IMR-90 (cell line): ENCODE measurements at regions not wholly inside any gene's neighbourhood (a gene's known extent, or its start where the extent isn't known, plus 50 kb on each side); places are given as distances from the start of the nearest gene placed in this dataset.

Experiments
- ATAC-seq: fragments of 200-7000 bp; cut with Tn5 transposase; 2 replicates; pipeline ENCODE4 v1.9.1; 2020; ENCODE audit warnings: low read depth, mild to moderate bottlenecking, moderate library complexity
- BruUV-seq: library from RNA; stranded (reverse); fragments of 400-500 nt; replicated peaks from 2 replicates; lab custom pipeline; 2021; lab: Mats Ljungman, UMichigan
- CTCF ChIA-PET: fragments of 300-600 bp; formaldehyde crosslinking; extraction: SDS; loops from one replicate; lab custom pipeline; 2021; ENCODE audit warnings: antibody characterized with exemption; lab: Yijun Ruan, JAX
- POLR2A ChIA-PET: fragments of 300-600 bp; sonication (Branson Sonifier 250); formaldehyde crosslinking; loops from one replicate; lab custom pipeline; 2022; ENCODE audit warnings: antibody characterized with exemption; ENCODE audit not compliant: unreplicated experiment; lab: Charles Lee
- DNase-seq: peaks from one replicate; pipeline ENCODE4 v3.0.0; 2013
- H2AFZ ChIP-seq: replicated peaks from 2 replicates; pipeline ENCODE3; 2013; ENCODE audit warnings: low read length, mild to moderate bottlenecking; ENCODE audit not compliant: poor library complexity
- H2AK5ac ChIP-seq: 2 replicates; pipeline ENCODE4 v1.6.1; 2013; ENCODE audit warnings: low read depth, low read length, inconsistent platforms
- H2AK9ac ChIP-seq: replicated peaks from 2 replicates; pipeline ENCODE3; 2013; ENCODE audit warnings: mild to moderate bottlenecking, low read depth, low read length, moderate library complexity; ENCODE audit not compliant: poor library complexity
- H2BK120ac ChIP-seq: 2 replicates; pipeline ENCODE4 v1.6.1; 2013; ENCODE audit warnings: low read depth, low read length, inconsistent platforms
- H2BK15ac ChIP-seq: 3 replicates; pipeline ENCODE4 v1.6.1; 2013; ENCODE audit warnings: low read depth, low read length, inconsistent platforms
- H2BK20ac ChIP-seq: 2 replicates; pipeline ENCODE4 v1.6.1; 2013; ENCODE audit warnings: low read depth, mild to moderate bottlenecking, inconsistent platforms, low read length, moderate library complexity
- H2BK5ac ChIP-seq: 2 replicates; pipeline ENCODE4 v1.6.1; 2013; ENCODE audit warnings: mild to moderate bottlenecking, low read depth, low read length, inconsistent platforms; ENCODE audit not compliant: poor library complexity, severe bottlenecking
- H3K14ac ChIP-seq: replicated peaks from 2 replicates; pipeline ENCODE4 v1.6.1; 2013; ENCODE audit warnings: low read depth, low read length, inconsistent platforms
- H3K18ac ChIP-seq: 2 replicates; pipeline ENCODE4 v1.6.1; 2013; ENCODE audit warnings: low read depth, low read length, control low read depth
- H3K23ac ChIP-seq: 2 replicates; pipeline ENCODE4 v1.6.1; 2013; ENCODE audit warnings: low read depth, low read length, inconsistent platforms
- H3K27ac ChIP-seq: 2 replicates; pipeline ENCODE4 v1.5.1; 2013; ENCODE audit warnings: mild to moderate bottlenecking, control low read depth, low read length; ENCODE audit not compliant: insufficient read depth
- H3K27me3 ChIP-seq: 2 replicates; pipeline ENCODE4 v1.6.1; 2013; ENCODE audit warnings: low read length; ENCODE audit not compliant: control insufficient read depth, insufficient read depth
- H3K36me3 ChIP-seq: 2 replicates; pipeline ENCODE4 v1.6.1; 2013; ENCODE audit warnings: low read length, mixed read lengths; ENCODE audit not compliant: control insufficient read depth, insufficient read depth
- H3K4ac ChIP-seq: 2 replicates; pipeline ENCODE4 v1.6.1; 2013; ENCODE audit warnings: low read depth, low read length, inconsistent platforms
- H3K4me1 ChIP-seq: 2 replicates; pipeline ENCODE4 v1.6.1; 2013; ENCODE audit warnings: low read length, mixed read lengths; ENCODE audit not compliant: control insufficient read depth, insufficient read depth
- H3K4me2 ChIP-seq: 2 replicates; pipeline ENCODE4 v1.6.1; 2013; ENCODE audit warnings: low read depth, mild to moderate bottlenecking, control low read depth, low read length, moderate library complexity
- H3K4me3 ChIP-seq: 2 replicates; pipeline ENCODE4 v1.5.1; 2013; ENCODE audit warnings: low read depth, mild to moderate bottlenecking, control low read depth, low read length, moderate library complexity; ENCODE audit not compliant: insufficient read depth
- H3K56ac ChIP-seq: 2 replicates; pipeline ENCODE4 v1.6.1; 2013; ENCODE audit warnings: low read length, inconsistent platforms; ENCODE audit not compliant: insufficient read depth; ENCODE audit errors: extremely low read depth
- H3K79me1 ChIP-seq, 2 experiments: 2 replicates each; pipeline ENCODE4 v1.6.1; 2013; ENCODE audit warnings: low read length in 2 of 2, inconsistent platforms in 1 of 2, low read depth in 1 of 2
- H3K9ac ChIP-seq: 2 replicates; pipeline ENCODE4 v1.6.1; 2013; ENCODE audit warnings: low read depth, low read length, control low read depth
- H3K9me1 ChIP-seq: 2 replicates; pipeline ENCODE4 v1.6.1; 2013; ENCODE audit warnings: low read length, inconsistent platforms; ENCODE audit not compliant: insufficient read depth
- H3K9me3 ChIP-seq: 2 replicates; pipeline ENCODE4 v1.6.1; 2013; ENCODE audit warnings: low read length; ENCODE audit not compliant: control insufficient read depth, insufficient read depth
- H4K20me1 ChIP-seq: 2 replicates; pipeline ENCODE4 v1.6.1; 2013; ENCODE audit warnings: low read length, inconsistent platforms; ENCODE audit not compliant: insufficient read depth
- H4K5ac ChIP-seq: 2 replicates; pipeline ENCODE4 v1.6.1; 2013; ENCODE audit warnings: mild to moderate bottlenecking, low read depth, low read length, control low read depth
- H4K8ac ChIP-seq, 2 experiments: 2 replicates each; pipeline ENCODE4 v1.6.1; 2013; ENCODE audit warnings: low read depth in 2 of 2, low read length in 2 of 2, control low read depth in 1 of 2, inconsistent platforms in 1 of 2
- H4K91ac ChIP-seq: 2 replicates; pipeline ENCODE4 v1.6.1; 2013; ENCODE audit warnings: low read depth, low read length, inconsistent platforms; ENCODE audit not compliant: insufficient read depth
- BHLHE40 ChIP-seq: fragments of 150-350 bp; IDR thresholded peaks from 2 replicates; pipeline ENCODE4 v1.6.1; 2016; ENCODE audit warnings: mild to moderate bottlenecking, low read depth, low read length
- CEBPB ChIP-seq: IDR thresholded peaks from 2 replicates; pipeline ENCODE4 v1.6.1; 2012; ENCODE audit warnings: low read depth, low read length, improper control_type of control experiment
- CHD1 ChIP-seq: IDR thresholded peaks from 2 replicates; pipeline ENCODE4 v1.6.1; 2012; ENCODE audit warnings: low read depth, low read length, improper control_type of control experiment
- CTCF ChIP-seq: conservative IDR thresholded peaks from 2 replicates; pipeline ENCODE4 v1.5.1; 2012; ENCODE audit warnings: mild to moderate bottlenecking, low read depth, low read length, improper control_type of control experiment
- FOS ChIP-seq: fragments of 150-350 bp; IDR thresholded peaks from 2 replicates; pipeline ENCODE4 v1.6.1; 2016; ENCODE audit warnings: low read depth, low read length
- MAFK ChIP-seq: IDR thresholded peaks from 2 replicates; pipeline ENCODE4 v1.6.1; 2012; ENCODE audit warnings: low read depth, low read length, improper control_type of control experiment
- MAZ ChIP-seq: IDR thresholded peaks from 2 replicates; pipeline ENCODE4 v1.6.1; 2012; ENCODE audit warnings: low read depth, mild to moderate bottlenecking, low read length, improper control_type of control experiment, moderate library complexity, borderline replicate concordance
- MXI1 ChIP-seq: IDR thresholded peaks from 2 replicates; pipeline ENCODE4 v1.6.1; 2012; ENCODE audit warnings: low read depth, mild to moderate bottlenecking, low read length, moderate library complexity, borderline replicate concordance
- NFE2L2 ChIP-seq: fragments of 150-350 bp; IDR thresholded peaks from 2 replicates; pipeline ENCODE4 v1.6.1; 2016; ENCODE audit warnings: low read depth, mild to moderate bottlenecking, low read length
- POLR2A ChIP-seq: IDR thresholded peaks from 2 replicates; pipeline ENCODE4 v1.6.1; 2012; ENCODE audit warnings: mild to moderate bottlenecking, low read depth, low read length
- RAD21 ChIP-seq: IDR thresholded peaks from 2 replicates; pipeline ENCODE4 v1.6.1; 2012; ENCODE audit warnings: low read length, improper control_type of control experiment
- RCOR1 ChIP-seq: IDR thresholded peaks from 2 replicates; pipeline ENCODE4 v1.6.1; 2012; ENCODE audit warnings: mild to moderate bottlenecking, low read length, improper control_type of control experiment; ENCODE audit not compliant: insufficient replicate concordance
- RFX5 ChIP-seq: IDR thresholded peaks from 2 replicates; pipeline ENCODE4 v1.8.0; 2012; ENCODE audit warnings: low read depth, mild to moderate bottlenecking, low read length, moderate library complexity
- SMC3 ChIP-seq: fragments of 150-350 bp; IDR thresholded peaks from 2 replicates; pipeline ENCODE4 v1.6.1; 2016; ENCODE audit warnings: low read depth, mild to moderate bottlenecking, antibody characterized with exemption, low read length, moderate library complexity
- WGBS, 2 experiments: methylation state at CpG; one replicate each; pipeline versions ENCODE4 v1.1.5 to v1.1.7; 2013; ENCODE audit warnings: missing lambda C conversion rate in 2 of 2; ENCODE audit not compliant: insufficient read length in 1 of 2; ENCODE audit errors: extremely low coverage in 2 of 2; 5-methylcytosine and 5-hydroxymethylcytosine counted together
- dilution Hi-C: fragments of 300-500 bp; cut with HindIII; formaldehyde crosslinking; loops from one replicate; pipeline ENCODE4 v1.14.3; 2018; ENCODE audit warnings: low sequenced_read_pairs; ENCODE audit not compliant: unreplicated experiment
- in situ Hi-C: fragments of 300-500 bp; cut with MboI; formaldehyde crosslinking; loops from 3 replicates; pipeline ENCODE4 v1.14.3; 2019; ENCODE audit warnings: low sequenced_read_pairs, inconsistent platforms, mixed read lengths
- intact Hi-C: fragments of 100-400 bp; cut with micrococcal nuclease; formaldehyde crosslinking; loops from 2 replicates; pipeline ENCODE4 v1.10.0; 2022
- TF ChIP-seq, protein P1 (sequence below): fragments of 150-350 bp; IDR thresholded peaks from 2 replicates; pipeline ENCODE4 v1.6.1; 2017; ENCODE audit warnings: mild to moderate bottlenecking, antibody characterized with exemption, low read length, low read depth
- TF ChIP-seq, protein P2 (sequence below): fragments of 150-350 bp; IDR thresholded peaks from 2 replicates; pipeline ENCODE4 v1.6.1; 2016; ENCODE audit warnings: low read depth, mild to moderate bottlenecking, low read length, moderate library complexity, borderline replicate concordance

GRCh38 chr1:55321942-55322341 lies 106.8 kb upstream of the USP24 start:
- WGBS, 2 experiments = no CpG with 5 or more reads among the region's 2 CpGs
- peaks cover 6% of the 10 kb centered on the region for H3K9me1 ChIP-seq

More at GRCh38 chr1:55321942-55322341, 106.8 kb upstream of the USP24 start:
- Histone ChIP-seq H2BK5ac (no peak overlapping the region), H3K9ac (no peak overlapping the region), H3K9me3 (no peaks in the 10 kb centered on the region), H3K4me3 (no peak overlapping the region), H2BK120ac (no peak overlapping the region), H3K4ac (no peak overlapping the region), H3K14ac (no peak overlapping the region), H3K27ac (no peak overlapping the region), H4K5ac (no peak overlapping the region), H2AK9ac (no peak overlapping the region), H3K27me3 (peaks cover 5% of the 10 kb centered on the region; the same call in 1 of the 2 replicates), H3K56ac (no peak overlapping the region), H4K20me1 (no peaks in the 10 kb centered on the region), H4K91ac (no peak overlapping the region), H3K4me1 (peaks cover 8% of the 10 kb centered on the region; the same call in 1 of the 2 replicates), H3K18ac (no peak overlapping the region), H4K8ac (no peak overlapping the region), H2BK20ac (no peak overlapping the region), H2BK15ac (no peak overlapping the region), H3K79me1 (no peaks in the 10 kb centered on the region), H2AFZ (no peak overlapping the region), H2AK5ac (no peak overlapping the region), H3K23ac (no peak overlapping the region), H3K36me3 (no peaks in the 10 kb centered on the region), H3K4me2 (no peak overlapping the region)
- POLR2A ChIA-PET = no interaction called here
- CTCF ChIA-PET = no interaction called here
- no peak for TF ChIP-seq MAZ
- peak; percentile 34 for TF ChIP-seq RCOR1
- TF ChIP-seq CHD1 = no peak
- TF ChIP-seq BHLHE40 = no peak
- TF ChIP-seq, protein P1, sequence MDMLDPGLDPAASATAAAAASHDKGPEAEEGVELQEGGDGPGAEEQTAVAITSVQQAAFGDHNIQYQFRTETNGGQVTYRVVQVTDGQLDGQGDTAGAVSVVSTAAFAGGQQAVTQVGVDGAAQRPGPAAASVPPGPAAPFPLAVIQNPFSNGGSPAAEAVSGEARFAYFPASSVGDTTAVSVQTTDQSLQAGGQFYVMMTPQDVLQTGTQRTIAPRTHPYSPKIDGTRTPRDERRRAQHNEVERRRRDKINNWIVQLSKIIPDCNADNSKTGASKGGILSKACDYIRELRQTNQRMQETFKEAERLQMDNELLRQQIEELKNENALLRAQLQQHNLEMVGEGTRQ = no peak
- no peak for TF ChIP-seq MXI1
- no peak for TF ChIP-seq CEBPB
- peak; percentile 73 for TF ChIP-seq NFE2L2
- no peak for TF ChIP-seq RFX5
- peak; percentile 64 for TF ChIP-seq FOS
- TF ChIP-seq, protein P2, sequence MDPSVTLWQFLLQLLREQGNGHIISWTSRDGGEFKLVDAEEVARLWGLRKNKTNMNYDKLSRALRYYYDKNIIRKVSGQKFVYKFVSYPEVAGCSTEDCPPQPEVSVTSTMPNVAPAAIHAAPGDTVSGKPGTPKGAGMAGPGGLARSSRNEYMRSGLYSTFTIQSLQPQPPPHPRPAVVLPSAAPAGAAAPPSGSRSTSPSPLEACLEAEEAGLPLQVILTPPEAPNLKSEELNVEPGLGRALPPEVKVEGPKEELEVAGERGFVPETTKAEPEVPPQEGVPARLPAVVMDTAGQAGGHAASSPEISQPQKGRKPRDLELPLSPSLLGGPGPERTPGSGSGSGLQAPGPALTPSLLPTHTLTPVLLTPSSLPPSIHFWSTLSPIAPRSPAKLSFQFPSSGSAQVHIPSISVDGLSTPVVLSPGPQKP = no peak
- TF ChIP-seq POLR2A = no peak
- no peak for TF ChIP-seq CTCF
- no peak for TF ChIP-seq SMC3
- peak; percentile 73 for TF ChIP-seq MAFK
- no peak for TF ChIP-seq RAD21
- ATAC-seq (peak; percentile 73), DNase-seq (peak; percentile 78)
- BruUV-seq = no TSS peak
- intact Hi-C loops = no loop called here
- in situ Hi-C loops = no loop called here
- dilution Hi-C loops = no loop called here
